ENCODE measurements at regions not wholly inside any gene's neighbourhood (a gene's known extent, or its start where the extent isn't known, plus 50 kb on each side); places are given as distances from the start of the nearest gene placed in this dataset.

DNA sequence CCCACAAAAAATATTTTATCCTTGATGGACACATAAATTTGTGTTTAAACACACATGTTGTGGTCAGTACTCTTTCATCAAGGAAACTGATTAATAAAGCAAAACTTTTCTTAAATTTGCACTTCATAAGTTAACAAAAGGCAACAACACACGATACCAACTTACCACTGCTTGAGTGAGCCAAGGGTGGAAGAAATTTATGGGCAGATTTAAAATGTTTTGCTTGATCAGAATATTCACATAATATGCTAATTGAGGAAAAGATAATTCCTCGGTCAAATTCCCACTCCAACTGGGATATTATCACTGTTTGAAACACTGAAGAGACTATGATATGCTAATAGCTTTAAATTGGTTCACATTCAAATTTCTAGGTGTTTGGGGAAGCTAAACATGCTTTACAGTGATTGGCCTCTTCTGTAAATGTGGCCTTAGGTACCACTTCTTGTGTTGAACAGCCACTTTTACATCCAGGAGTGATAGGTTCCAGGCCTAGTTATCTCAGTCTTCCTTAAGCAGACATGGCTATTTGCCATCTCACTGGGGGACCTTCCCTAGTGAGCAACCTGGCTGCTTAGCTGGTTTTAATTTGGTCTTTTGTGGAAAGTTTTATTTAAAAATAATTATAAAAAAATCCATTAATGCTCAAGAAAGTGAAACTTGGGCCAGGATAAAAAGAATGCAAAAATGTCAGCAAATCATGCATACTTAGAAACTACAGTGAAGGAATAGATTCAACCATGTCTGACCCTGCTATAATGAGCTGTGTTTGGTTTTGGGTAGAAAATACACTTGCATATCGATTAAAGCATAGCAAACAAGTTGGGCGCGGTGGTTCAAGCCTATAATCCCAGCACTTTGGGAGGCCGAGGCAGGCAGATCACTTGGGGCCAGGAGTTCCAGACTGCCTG, 221.2 kb upstream of the MAP3K7 start:
- no peak for DNase-seq

DNA sequence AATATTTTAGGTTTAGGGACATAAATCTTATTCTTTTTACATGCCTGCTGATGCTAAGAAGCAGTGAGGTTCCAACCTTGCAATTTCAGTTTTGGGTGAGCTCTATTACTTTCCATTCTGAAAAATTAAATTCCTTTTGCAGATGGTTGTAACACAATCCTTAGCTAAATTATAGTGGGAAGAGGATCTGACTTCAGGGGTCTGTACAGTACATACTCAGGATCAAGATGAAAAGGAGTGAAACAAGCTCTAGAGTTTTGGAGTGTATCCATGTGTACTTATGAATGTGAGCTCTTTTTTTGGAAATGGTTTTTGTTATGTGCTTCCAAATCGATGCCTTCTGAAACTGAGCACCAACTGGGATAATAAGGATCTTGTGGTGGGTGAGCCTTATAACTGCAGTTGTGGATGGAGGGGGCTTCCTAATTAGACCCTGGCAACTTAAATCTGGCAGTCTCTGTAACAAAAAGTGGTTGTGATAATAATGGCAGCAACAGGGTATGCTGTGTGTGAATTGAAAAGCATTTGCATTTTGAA, 218.8 kb upstream of the MAP3K7 start:
- peak; percentile 12 for DNase-seq

DNA sequence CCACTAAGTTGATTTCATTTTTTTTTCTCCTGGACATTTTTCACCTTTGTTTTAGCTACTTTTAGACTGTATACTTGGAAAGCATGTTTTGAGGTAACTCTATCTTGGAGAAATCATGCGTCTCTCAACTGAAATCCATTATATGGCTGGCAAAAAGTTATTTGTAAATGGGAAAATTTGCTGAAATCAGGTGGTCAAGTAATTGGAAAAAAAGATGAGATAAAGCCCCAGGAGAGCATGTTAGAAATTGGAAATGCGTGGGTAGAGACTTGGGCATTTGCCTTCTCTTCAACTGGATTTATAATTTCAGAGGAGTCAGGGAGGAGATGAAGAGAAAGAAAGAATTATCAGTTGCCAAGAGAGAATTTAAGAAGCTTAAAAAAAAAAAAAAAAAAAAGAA, 217.1 kb upstream of the MAP3K7 start:
- no peak for DNase-seq

DNA sequence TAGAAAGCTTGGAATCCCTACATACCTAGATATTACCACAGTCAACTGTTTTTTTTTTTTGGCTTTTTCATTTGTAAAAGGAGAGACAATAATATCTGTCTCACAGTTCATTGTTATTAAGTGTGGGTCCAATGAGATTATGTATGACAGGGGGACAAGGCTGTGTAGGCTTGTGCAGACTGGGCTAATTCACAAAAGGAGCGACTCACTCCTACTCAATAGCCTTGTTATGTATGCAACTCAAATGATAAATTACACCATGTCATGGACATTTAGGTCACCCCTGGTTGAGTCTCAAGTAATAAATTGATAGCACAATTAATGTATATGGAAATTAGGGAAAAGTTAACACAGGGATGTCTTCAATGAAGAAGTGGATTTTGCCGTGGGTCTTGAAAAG, 208.2 kb upstream of the MAP3K7 start:
- DNase-seq = no peak

DNA sequence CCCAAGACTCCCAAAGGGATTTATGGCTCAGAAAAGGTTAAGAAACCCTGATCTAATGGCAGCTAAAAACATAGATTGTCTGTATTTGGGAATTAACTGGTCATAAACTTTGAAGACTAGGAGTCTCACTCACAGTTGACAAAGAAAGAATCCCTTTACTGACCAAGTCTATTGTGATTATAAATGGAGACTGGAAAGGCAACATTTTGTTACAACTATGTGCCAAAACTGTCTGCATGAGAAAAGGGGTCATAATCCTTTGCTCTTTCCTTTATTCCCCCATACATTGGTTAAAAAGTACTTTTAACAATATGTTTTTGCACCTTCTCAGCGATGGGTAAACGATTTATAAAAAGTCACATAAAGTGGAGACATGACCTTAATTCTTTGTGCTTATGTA, 206.9 kb upstream of the MAP3K7 start:
- DNase-seq = no peak

DNA sequence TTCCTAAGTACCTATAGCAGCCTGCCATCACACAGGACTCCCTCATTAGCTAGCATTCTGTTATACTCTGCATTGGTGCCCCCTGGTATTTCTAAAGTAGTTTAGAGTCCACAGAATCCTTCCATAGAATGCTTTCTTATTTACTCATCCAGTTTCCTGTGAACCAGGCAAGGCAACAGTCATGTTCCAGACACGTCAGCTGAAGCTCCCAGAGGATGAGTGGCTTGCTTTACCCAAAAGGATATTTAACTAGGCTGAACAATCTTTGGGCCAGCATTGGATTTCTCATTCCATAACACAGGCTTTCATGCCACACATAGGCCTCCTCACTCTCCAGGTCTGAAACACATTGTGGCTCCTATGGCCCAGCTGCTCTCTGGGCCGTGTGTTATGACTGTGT, 203.8 kb upstream of the MAP3K7 start:
- no peak for DNase-seq

DNA sequence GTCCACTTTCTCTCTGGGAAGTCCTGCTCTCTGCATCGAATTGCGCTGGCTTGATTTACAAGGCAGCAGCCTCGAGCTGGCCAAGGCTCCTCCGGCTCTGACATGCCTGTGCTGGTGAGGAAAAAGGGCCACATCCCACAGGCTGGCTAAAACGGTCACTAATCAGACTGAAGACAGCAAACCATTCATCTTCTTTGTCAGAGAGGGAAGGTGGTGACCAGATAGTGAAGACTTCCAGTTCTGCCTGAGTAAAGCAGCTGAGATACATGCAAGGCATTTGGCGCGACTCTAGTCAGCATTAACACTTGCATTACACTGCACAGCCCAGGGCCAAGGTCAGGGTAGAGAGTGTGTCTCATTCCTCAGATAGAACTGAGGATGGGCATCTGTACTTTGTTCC, 203.2 kb upstream of the MAP3K7 start:
- DNase-seq = no peak

DNA sequence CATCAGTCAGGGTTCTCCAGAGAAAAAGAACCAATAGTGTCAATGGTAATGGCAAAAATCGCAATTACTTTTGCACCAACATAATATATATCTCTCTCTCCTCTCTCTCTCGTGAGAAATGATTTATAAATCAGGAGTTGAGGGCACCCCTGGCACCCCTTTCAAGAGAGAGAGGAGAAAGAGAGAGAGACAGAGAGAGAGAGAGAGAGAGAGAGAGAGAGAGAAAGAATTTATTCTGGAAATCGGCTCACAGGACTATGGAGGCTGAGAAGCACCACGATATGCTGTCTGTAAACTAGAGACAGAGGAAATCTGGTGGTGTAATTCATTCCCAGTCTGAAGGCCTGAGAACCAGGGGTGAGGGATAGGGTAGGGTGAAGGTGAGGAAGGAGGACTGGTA, 201.9 kb upstream of the MAP3K7 start:
- no peak for DNase-seq

DNA sequence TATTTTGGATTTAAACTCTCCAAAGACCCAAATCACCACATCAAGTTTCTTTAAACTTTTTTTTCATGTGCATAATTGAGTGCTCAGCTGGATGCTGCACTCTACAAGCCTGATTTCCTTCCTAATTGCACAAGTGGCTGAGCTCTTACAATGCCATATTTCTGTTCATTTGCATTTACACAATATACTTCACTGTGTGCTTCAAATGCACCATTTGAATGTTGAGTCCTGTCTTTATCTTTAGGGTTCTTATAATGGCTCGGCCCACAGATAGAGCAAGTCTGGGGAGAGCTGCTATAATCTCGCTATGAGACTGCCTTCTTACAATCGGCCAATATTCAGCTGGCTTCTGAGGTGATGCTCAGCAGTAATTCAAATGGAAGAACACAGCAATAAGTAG, 200.6 kb upstream of the MAP3K7 start:
- DNase-seq = no peak

DNA sequence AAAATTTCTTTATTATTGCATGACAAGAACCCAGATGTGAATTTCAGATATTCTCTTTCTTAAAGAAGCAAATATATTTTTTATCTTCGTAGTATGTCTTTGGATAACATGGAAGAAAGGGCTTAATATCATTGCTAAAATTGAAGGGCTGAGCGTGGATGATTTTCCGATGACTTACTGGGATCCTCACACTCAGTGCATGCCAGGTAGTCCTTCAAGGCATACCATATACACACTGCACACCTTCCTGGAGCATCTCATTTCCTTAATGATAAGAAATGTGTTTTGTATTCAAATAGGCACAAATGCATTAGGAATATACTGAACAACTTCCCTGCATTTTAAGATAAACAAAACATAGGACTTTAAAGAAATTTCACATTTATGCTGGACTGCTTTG, 193.9 kb upstream of the MAP3K7 start:
- DNase-seq = no peak

DNA sequence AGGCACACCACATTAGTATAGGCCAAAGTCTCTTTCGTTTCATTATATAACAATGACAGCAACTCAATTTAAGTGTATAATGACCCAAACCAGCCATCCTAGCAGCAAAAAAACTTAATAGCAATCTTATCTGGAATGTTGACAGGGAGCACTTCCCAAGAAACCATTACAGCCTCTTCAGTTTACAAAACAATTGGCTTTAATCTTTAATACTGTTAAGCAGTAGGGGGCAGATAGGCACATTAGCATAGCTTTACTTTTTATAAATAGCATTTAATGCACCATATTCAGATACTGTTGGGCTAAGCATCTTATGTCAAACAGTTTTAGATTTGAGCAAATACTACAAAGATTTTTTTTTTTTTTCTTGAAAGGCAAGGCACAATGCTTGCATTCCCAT, 193.3 kb upstream of the MAP3K7 start:
- DNase-seq = no peak

DNA sequence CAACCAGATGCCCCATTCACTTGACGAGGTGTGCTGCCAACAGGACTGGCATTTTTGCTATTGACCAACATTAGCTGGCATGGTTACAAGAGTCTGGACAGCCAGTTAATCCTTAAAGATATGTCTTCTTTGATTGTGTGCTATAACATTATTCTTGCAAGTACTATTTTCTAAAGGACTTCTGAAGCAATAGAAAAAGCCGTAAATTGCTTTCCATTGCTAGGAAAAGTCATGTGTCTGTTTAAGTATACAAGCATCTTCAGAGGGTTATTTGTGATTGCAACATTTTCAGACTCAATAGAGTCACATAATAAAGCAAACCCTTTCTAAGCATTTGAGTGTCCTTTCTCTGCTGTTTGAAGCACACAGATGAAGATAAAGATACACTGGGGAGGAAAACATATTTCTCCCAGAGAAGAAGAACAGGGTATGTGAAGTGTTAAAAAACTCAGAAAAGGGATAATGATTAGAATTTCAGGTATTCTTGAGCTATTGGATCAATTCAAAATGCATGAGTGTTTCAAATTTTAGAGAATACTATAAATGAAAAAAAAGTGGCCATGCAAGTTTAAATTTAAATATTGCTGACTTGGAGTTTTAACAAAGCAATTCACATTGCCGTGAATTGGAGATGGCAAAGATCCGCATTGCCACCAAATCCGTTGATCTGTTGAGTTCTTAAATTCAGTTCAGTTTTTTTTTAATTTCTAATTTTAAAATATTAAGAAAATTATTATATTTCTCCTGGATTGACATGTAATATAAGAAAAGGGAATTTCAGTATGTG, 191.7 kb upstream of the MAP3K7 start:
- DNase-seq = no peak

DNA sequence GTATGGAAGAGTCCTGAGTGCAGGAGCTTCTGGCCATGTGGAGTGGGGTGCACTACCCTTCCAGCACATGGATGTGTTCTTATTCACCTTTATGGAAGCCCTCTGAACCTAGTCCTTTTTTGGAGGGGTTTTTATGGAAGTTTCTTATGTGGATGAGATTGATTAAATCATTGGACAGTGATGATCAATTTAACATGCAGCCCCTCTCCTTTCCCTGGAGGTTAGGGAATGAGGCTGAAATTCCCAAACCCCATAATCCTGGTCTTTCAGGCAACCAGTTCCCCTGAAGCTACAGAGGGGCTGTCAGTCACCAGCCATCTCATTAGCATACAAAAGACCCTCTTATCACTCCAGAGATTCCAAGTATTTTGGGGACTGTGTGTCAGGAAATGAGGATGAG, 183.9 kb upstream of the MAP3K7 start:
- no peak for DNase-seq

DNA sequence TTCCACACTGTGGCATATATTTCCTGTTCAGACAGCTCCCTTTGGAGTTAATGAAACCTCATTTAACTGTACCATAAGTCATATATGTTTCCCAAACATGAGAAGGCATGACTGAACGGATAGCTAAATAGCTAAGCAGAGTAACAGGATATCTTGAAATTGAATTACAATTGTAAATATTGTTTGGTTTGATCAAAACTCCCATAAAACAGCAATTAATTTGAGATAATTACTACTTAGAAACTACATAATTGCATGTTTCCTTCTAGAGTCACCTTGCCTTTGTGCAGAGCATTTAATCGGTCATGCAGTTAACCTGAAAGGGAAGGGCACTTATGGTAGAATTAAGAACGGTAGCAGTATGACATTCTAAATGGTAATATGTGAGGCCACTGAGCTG, 179.0 kb upstream of the MAP3K7 start:
- DNase-seq = peak; percentile 99

DNA sequence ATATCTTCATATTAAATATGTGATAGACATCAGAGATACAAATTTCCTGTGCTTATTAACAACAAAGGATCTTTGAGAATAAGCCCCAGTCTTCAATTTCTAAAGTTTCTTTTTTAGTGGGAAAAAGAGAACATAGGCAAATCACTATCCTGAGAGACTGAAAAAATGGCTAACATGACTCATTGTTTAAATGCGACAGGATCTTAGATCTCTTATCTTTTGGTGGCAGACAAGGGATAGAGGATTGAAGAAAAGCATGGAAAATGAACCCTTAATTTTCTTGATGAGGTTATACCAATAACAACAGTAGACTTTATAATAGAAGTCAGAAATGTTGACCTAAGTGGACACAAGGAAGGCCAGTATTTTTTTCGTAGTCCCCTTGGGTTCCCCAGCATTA, 178.6 kb upstream of the MAP3K7 start:
- no peak for DNase-seq

DNA sequence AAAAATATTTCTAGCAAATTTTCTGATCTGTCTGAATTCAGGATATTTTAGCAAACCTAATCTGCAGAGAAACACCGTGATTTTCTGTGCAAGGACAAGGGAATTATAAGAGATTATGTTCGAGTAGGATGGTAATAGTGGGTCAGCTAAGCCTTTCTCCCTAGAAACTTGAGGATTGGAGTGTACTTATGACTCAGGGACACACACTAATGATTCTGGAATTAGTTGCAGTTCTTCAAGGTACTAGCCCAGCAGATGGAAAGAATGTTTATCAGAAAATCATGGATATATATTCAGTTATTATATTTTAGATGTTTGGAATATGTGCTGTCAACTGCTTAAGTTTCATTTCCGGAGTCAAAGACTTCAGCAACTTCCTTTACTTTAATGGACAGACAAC, 177.1 kb upstream of the MAP3K7 start:
- no peak for DNase-seq

DNA sequence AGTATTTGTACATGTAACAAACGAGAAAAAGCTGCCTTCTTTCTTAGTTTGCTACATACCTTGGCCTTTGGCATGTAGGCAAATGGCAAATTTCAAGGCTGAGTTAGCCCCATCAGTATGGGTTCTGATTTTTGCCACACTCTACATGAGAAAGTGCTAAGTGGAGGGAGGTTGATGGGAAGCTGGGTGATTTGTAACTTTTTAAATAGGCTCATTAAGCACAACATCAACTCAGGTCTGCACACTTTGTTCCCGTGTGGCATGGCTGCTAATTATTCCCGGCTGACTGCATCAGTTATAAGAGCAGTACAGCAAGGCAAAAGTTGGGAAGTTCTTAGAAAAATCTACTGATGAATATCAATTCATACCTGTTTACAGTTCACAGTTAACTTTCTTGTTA, 172.8 kb upstream of the MAP3K7 start:
- DNase-seq = no peak

DNA sequence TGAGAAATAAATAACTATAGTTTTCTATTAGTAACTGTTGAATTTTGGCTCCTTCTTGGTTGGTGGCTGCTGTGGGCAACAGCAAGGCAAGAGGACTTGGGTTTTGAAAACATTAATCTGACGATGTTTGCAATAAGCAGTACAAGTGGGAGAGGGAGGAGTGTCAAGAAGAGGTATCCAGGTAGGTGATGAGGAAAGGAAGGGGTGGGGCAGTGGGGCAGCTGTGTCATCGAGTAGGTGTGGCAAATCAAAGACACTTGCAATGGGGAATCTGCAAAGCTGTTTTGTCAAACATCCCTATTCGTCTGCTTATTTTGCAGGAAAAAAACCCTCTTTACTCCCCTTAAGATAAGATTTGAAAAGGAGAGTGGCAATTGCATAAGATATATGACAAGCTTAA, 171.9 kb upstream of the MAP3K7 start:
- no peak for DNase-seq

DNA sequence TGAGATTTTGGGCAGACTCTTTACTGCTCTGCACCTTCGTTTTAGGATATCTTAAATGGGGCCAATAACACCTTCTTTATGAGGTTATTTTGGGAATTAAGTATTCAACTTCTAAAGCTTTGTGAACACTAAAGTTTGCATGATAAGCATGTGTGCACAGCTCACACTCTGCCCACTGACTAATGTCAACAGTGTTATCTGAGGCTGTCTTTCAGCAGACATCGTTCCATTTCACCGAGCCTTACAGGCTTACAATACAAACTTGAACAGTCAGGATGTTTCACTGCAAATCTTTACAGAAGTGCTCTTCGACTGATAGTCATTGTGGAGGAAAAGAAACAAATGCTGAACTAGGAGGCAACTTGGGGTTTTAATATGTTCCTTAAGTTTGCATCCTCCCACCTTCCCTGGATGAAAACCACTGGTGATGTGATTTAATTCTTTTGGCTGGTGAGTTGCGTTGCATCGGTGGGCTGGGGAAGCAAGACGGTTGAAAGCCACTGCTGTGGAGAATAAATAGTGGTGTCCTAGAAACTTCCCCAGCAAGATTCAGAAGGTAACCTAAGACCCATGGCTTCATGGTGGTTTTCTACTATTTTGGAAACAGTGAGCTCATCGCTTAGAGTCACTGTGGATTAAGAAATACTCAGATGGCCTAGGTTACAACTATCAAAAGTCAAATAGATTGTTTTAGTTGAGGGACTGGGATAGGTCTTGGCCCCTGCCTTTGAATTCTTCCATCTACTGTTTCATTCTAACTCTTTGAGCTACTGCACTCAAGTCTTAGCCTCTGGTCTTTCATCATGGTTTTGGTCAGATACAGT, 167.2 kb upstream of the MAP3K7 start:
- DNase-seq = no peak

DNA sequence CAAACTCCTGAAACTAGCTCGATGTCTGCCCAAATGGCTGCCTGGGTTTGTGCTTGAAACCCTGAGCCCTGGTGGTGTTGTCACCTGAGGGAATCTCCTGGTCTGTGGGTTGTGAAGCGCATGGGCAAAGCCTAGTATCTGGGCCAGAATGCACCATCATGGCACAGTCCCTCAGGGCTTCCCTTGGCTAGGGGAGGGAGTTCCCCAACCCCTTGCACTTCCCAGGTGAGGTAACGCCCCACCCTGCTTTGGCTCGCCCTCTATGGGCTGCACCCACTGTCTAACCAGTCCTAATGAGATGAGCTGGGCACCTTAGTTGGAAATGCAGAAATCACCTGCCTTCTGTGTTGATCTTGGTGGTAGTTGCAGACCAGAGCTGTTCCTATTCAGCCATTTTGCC, 152.9 kb upstream of the MAP3K7 start:
- no peak for DNase-seq

DNA sequence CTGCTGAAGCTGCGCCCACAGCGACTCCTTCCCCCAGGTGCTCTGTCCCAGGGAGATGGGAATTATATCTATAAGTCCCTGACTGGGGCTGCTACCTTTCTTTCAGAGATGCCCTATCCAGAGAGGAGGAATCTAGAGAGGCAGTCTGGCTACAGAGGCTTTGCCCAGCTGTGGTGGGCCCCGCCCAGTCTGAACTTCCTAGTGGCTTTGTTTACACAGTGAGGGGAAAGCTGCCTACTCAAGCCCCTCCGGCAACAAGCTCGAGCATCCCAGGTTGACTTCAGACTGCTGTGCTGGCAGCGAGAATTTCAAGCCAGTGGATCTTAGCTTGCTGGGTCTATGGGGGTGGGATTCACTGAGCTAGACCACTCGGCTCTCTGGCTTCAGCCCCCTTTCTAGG, 152.5 kb upstream of the MAP3K7 start:
- no peak for DNase-seq

DNA sequence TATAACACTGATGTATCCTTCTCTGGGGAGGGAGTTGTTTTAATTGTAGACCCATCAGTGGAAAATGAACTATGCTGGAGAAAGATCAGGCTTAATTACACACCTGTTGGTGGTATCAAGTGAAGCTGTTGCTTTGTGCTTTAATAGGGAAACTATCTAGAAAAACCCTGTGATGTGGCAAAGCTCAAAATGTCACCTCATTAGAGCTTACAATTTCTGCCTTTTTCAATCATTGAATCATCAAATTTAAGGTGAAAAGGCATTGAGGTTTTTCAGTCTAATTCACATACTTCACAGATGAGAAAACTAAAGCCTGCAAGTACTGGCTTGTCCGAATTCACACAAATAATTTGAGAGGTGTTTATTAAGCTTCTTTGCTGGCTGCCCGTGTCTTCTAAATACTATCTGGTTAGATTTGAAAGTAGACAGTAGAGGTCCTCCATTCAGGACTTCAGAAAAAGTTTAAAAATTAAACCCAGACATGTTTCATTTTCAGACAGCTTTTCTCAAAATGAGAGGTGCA, 143.3 kb upstream of the MAP3K7 start:
- peak; percentile 51 for DNase-seq

DNA sequence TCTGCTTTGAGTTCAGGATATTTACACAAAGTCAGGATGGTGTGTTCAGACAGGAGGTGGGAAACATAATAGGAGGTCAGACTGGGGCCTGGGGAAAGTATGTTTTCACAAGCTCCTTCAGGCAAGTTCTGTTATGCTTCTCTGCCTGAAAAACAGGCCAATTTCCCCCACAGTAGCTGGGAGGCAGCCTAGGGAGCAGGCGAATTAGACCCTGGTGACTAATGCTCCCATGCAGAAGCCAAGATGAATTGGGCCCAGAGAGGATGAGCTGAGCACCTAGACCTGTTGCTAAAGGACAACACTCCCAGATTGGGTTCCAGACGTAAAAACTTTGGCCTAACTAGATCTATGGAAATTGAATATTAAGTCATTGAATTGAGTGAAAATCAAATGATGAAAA, 142.2 kb upstream of the MAP3K7 start:
- DNase-seq = no peak
